ENCODE measurements at regions not wholly inside any gene's neighbourhood (a gene's known extent, or its start where the extent isn't known, plus 50 kb on each side); places are given as distances from the start of the nearest gene placed in this dataset.
"Not testable (repeated sequence)": the region's sequence is repeated elsewhere in the genome, so short reads cannot be mapped to it uniquely, and the experiment has no call there.

GRCh38 chr3:153247331-153248330, 85.6 kb downstream of the RAP2B start:
- TF ChIP-seq POLR2AphosphoS5 (IDR thresholded peaks at IDR 0.05; ENCODE audit: low read depth, low read length) (no peak), POLR2A (IDR thresholded peaks at IDR 0.05; ENCODE audit: low read depth, low read length) (no peak), TAF1 (IDR thresholded peaks at IDR 0.05; ENCODE audit: borderline replicate concordance, low read depth, low read length) (no peak)
- DNase-seq (ENCODE audit: insufficient read length) (no peak), FAIRE-seq (no peak)

- DNase-seq (ENCODE audit: insufficient read length); FAIRE-seq: not testable (repeated sequence)
Measured at GRCh38 chr3:153248835-153249234, 86.8 kb downstream of the RAP2B start.

- TF ChIP-seq POLR2A (IDR thresholded peaks at IDR 0.05; ENCODE audit: low read depth, low read length) (no peak), TAF1 (IDR thresholded peaks at IDR 0.05; ENCODE audit: borderline replicate concordance, low read depth, low read length) (no peak), POLR2AphosphoS5 (IDR thresholded peaks at IDR 0.05; ENCODE audit: low read depth, low read length) (no peak)
- FAIRE-seq (no peak), DNase-seq (ENCODE audit: insufficient read length) (no peak)
Measured at GRCh38 chr3:153249906-153250305, 87.9 kb downstream of the RAP2B start.

GRCh38 chr3:153250446-153250845, 88.4 kb downstream of the RAP2B start:
- DNase-seq (ENCODE audit: insufficient read length), result no peak
- no peak for FAIRE-seq
- TF ChIP-seq POLR2AphosphoS5 (IDR thresholded peaks at IDR 0.05; ENCODE audit: low read depth, low read length), result no peak
- no peak for TF ChIP-seq POLR2A (IDR thresholded peaks at IDR 0.05; ENCODE audit: low read depth, low read length)
- no peak for TF ChIP-seq TAF1 (IDR thresholded peaks at IDR 0.05; ENCODE audit: borderline replicate concordance, low read depth, low read length)

- TF ChIP-seq TAF1 (IDR thresholded peaks at IDR 0.05; ENCODE audit: borderline replicate concordance, low read depth, low read length) (no peak), POLR2AphosphoS5 (IDR thresholded peaks at IDR 0.05; ENCODE audit: low read depth, low read length) (no peak), POLR2A (IDR thresholded peaks at IDR 0.05; ENCODE audit: low read depth, low read length) (no peak)
- no peak for FAIRE-seq
- no peak for DNase-seq (ENCODE audit: insufficient read length)
Measured at GRCh38 chr3:153252963-153253362, 90.9 kb downstream of the RAP2B start.

GRCh38 chr3:153254361-153254760, 92.3 kb downstream of the RAP2B start:
- FAIRE-seq, result no peak
- DNase-seq (ENCODE audit: insufficient read length), result no peak
- no peak for TF ChIP-seq POLR2AphosphoS5 (IDR thresholded peaks at IDR 0.05; ENCODE audit: low read depth, low read length)
- TF ChIP-seq POLR2A (IDR thresholded peaks at IDR 0.05; ENCODE audit: low read depth, low read length), result no peak
- TF ChIP-seq TAF1 (IDR thresholded peaks at IDR 0.05; ENCODE audit: borderline replicate concordance, low read depth, low read length), result no peak

GRCh38 chr3:153257673-153258351, 95.8 kb downstream of the RAP2B start:
- TF ChIP-seq TAF1 (IDR thresholded peaks at IDR 0.05; ENCODE audit: borderline replicate concordance, low read depth, low read length) (no peak), POLR2A (IDR thresholded peaks at IDR 0.05; ENCODE audit: low read depth, low read length) (no peak), POLR2AphosphoS5 (IDR thresholded peaks at IDR 0.05; ENCODE audit: low read depth, low read length) (no peak)
- FAIRE-seq, result no peak
- DNase-seq (ENCODE audit: insufficient read length), result no peak

- TF ChIP-seq POLR2AphosphoS5 (IDR thresholded peaks at IDR 0.05; ENCODE audit: low read depth, low read length) (no peak), TAF1 (IDR thresholded peaks at IDR 0.05; ENCODE audit: borderline replicate concordance, low read depth, low read length) (no peak), POLR2A (IDR thresholded peaks at IDR 0.05; ENCODE audit: low read depth, low read length) (no peak)
- FAIRE-seq (no peak), DNase-seq (ENCODE audit: insufficient read length) (no peak)
Measured at GRCh38 chr3:153259956-153260355, 97.9 kb downstream of the RAP2B start.

- FAIRE-seq (no peak), DNase-seq (ENCODE audit: insufficient read length) (no peak)
- no peak for TF ChIP-seq POLR2A (IDR thresholded peaks at IDR 0.05; ENCODE audit: low read depth, low read length)
Measured at GRCh38 chr3:153260681-153261080, 98.7 kb downstream of the RAP2B start.

- no peak for TF ChIP-seq TAF1 (IDR thresholded peaks at IDR 0.05; ENCODE audit: borderline replicate concordance, low read depth, low read length)
- no peak for DNase-seq (ENCODE audit: insufficient read length)
- FAIRE-seq, result no peak
Measured at GRCh38 chr3:153266619-153267018, 104.6 kb downstream of the RAP2B start.

GRCh38 chr3:153268564-153269279, 106.7 kb downstream of the RAP2B start:
- FAIRE-seq, result no peak
- no peak for TF ChIP-seq POLR2A (IDR thresholded peaks at IDR 0.05; ENCODE audit: low read depth, low read length)
- no peak for TF ChIP-seq TAF1 (IDR thresholded peaks at IDR 0.05; ENCODE audit: borderline replicate concordance, low read depth, low read length)
- no peak for TF ChIP-seq POLR2AphosphoS5 (IDR thresholded peaks at IDR 0.05; ENCODE audit: low read depth, low read length)

GRCh38 chr3:153269730-153270129, 107.7 kb downstream of the RAP2B start:
- TF ChIP-seq POLR2A (IDR thresholded peaks at IDR 0.05; ENCODE audit: low read depth, low read length) (no peak), POLR2AphosphoS5 (IDR thresholded peaks at IDR 0.05; ENCODE audit: low read depth, low read length) (no peak), TAF1 (IDR thresholded peaks at IDR 0.05; ENCODE audit: borderline replicate concordance, low read depth, low read length) (no peak)
- no peak for FAIRE-seq
- DNase-seq (ENCODE audit: insufficient read length), result no peak

More at GRCh38 chr3:153268564-153269279, 106.7 kb downstream of the RAP2B start:
- DNase-seq (ENCODE audit: insufficient read length), result no peak
